Activated effector memory CD4-positive, alpha-beta T cell treated with Interleukin-2 at 50 U/mL for 16 hours (primary cell): ENCODE measurements at regions not wholly inside any gene's neighbourhood (a gene's known extent, or its start where the extent isn't known, plus 50 kb on each side); places are given as distances from the start of the nearest gene placed in this dataset.
"Not testable (repeated sequence)": the region's sequence is repeated elsewhere in the genome, so short reads cannot be mapped to it uniquely, and the experiment has no call there.

Experiments
- DNase-seq: peaks from one replicate; pipeline ENCODE4 v3.0.0-alpha.2; 2020

- DNase-seq: not testable (repeated sequence)
These were observed 287.0 kb downstream of the BCL2L11 start for GRCh38 chr2:111407632-111408194.

- DNase-seq: not testable (repeated sequence)
These were observed 290.2 kb downstream of the BCL2L11 start for GRCh38 chr2:111410868-111411406.

GRCh38 chr2:111411867-111412681, 291.4 kb downstream of the BCL2L11 start:
- peak; percentile 31 for DNase-seq

- DNase-seq: not testable (repeated sequence)
These were observed 292.3 kb downstream of the BCL2L11 start for GRCh38 chr2:111412841-111413650.

GRCh38 chr2:111413950-111414349, 293.2 kb downstream of the BCL2L11 start:
- DNase-seq: not testable (repeated sequence)

- not testable (repeated sequence) for DNase-seq
These were observed 295.3 kb downstream of the BCL2L11 start for GRCh38 chr2:111415765-111416743.

- DNase-seq: not testable (repeated sequence)
These were observed 296.3 kb downstream of the BCL2L11 start for GRCh38 chr2:111417026-111417425.

- DNase-seq: not testable (repeated sequence)
These were observed 297.6 kb downstream of the BCL2L11 start for GRCh38 chr2:111418091-111418875.

- not testable (repeated sequence) for DNase-seq
These were observed 299.4 kb downstream of the BCL2L11 start for GRCh38 chr2:111420074-111420473.

- DNase-seq: not testable (repeated sequence)
These were observed 300.1 kb downstream of the BCL2L11 start for GRCh38 chr2:111420835-111421234.

- not testable (repeated sequence) for DNase-seq
These were observed 301.2 kb downstream of the BCL2L11 start for GRCh38 chr2:111421949-111422348.

- not testable (repeated sequence) for DNase-seq
These were observed 301.8 kb downstream of the BCL2L11 start for GRCh38 chr2:111422562-111422961.

GRCh38 chr2:111423184-111423583, 302.5 kb downstream of the BCL2L11 start:
- DNase-seq: not testable (repeated sequence)

GRCh38 chr2:111424176-111424575, 303.5 kb downstream of the BCL2L11 start:
- not testable (repeated sequence) for DNase-seq

GRCh38 chr2:111424851-111425309, 304.2 kb downstream of the BCL2L11 start:
- peak; percentile 42 for DNase-seq

GRCh38 chr2:111425789-111426201, 305.1 kb downstream of the BCL2L11 start:
- not testable (repeated sequence) for DNase-seq

GRCh38 chr2:111427346-111427745, 306.6 kb downstream of the BCL2L11 start:
- not testable (repeated sequence) for DNase-seq

GRCh38 chr2:111428915-111429314, 308.2 kb downstream of the BCL2L11 start:
- not testable (repeated sequence) for DNase-seq

- not testable (repeated sequence) for DNase-seq
These were observed 308.6 kb downstream of the BCL2L11 start for GRCh38 chr2:111429353-111429752.

GRCh38 chr2:111430817-111431661, 310.3 kb downstream of the BCL2L11 start:
- not testable (repeated sequence) for DNase-seq
